VCaP (cell line): ENCODE measurements at regions not wholly inside any gene's neighbourhood (a gene's known extent, or its start where the extent isn't known, plus 50 kb on each side); places are given as distances from the start of the nearest gene placed in this dataset.

ENCODE experiments used
- H3K27ac ChIP-seq: fragments of 450-650 bp; 2 replicates; pipeline ENCODE4 v1.5.1; 2017
- CTCF ChIP-seq: fragments of 450-650 bp; conservative IDR thresholded peaks from 2 replicates; pipeline ENCODE4 v1.5.1; 2017; ENCODE audit warnings: mild to moderate bottlenecking, moderate library complexity

- no peak overlapping the region for H3K27ac ChIP-seq
- TF ChIP-seq CTCF, result no peak
Observed at GRCh38 chr3:5069627-5070026, 52.5 kb upstream of the ARL8B start.

DNA sequence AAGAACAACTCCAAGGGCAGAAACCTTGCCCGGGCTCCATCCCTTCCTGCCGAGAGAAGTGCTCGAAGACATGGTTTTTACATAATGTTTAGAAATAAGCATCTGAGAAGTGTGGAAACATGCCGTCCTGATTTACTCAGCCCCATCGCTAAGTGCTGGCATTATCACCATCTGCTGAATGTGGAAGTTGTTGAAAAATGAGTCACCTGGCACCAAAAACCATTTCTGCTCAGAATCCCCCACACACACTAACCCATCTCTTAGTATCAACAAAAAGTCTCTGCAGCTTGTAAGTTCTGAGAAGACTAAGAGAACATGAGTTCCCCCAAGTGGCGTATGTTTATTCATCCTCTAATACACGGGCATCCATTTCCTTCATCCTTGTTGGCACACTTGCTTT lies 51.0 kb upstream of the ARL8B start:
- no peak for TF ChIP-seq CTCF
- H3K27ac ChIP-seq, result no peak overlapping the region

- TF ChIP-seq CTCF, result no peak
- H3K27ac ChIP-seq, result no peak overlapping the region
Observed at GRCh38 chr3:5072100-5072816, 49.8 kb upstream of the ARL8B start.
